GM18505 (cell line): ENCODE measurements at regions not wholly inside any gene's neighbourhood (a gene's known extent, or its start where the extent isn't known, plus 50 kb on each side); places are given as distances from the start of the nearest gene placed in this dataset.

ENCODE experiments used
- ATAC-seq: cut with Tn5 transposase; IDR thresholded peaks from one replicate; pipeline ENCODE4 v1.9.1; 2021; ENCODE audit not compliant: unreplicated experiment
- POLR2A ChIP-seq: IDR thresholded peaks from 4 replicates; pipeline ENCODE4 v1.6.1; 2011; ENCODE audit warnings: borderline replicate concordance; ENCODE audit not compliant: insufficient read depth, insufficient read length; ENCODE audit errors: extremely low read depth

GRCh38 chr2:144249035-144249637, 270.8 kb downstream of the ZEB2 start:
- TF ChIP-seq POLR2A: no peak
- ATAC-seq: no peak

GRCh38 chr2:144248350-144249034, 271.4 kb downstream of the ZEB2 start:
- no peak for ATAC-seq
- no peak for TF ChIP-seq POLR2A

GRCh38 chr2:144244938-144245337, 275.0 kb downstream of the ZEB2 start:
- no peak for ATAC-seq
- TF ChIP-seq POLR2A: no peak

GRCh38 chr2:144242311-144242710, 277.6 kb downstream of the ZEB2 start:
- no peak for TF ChIP-seq POLR2A
- ATAC-seq: no peak

- no peak for TF ChIP-seq POLR2A
- no peak for ATAC-seq
Measured at GRCh38 chr2:144241801-144242200, 278.1 kb downstream of the ZEB2 start.

- ATAC-seq: peak; percentile 84
- peak; percentile 36 for TF ChIP-seq POLR2A
Measured at GRCh38 chr2:144240656-144241339, 279.1 kb downstream of the ZEB2 start.

GRCh38 chr2:144239726-144240125, 280.2 kb downstream of the ZEB2 start:
- ATAC-seq: no peak
- no peak for TF ChIP-seq POLR2A

- no peak for TF ChIP-seq POLR2A
- no peak for ATAC-seq
Measured at GRCh38 chr2:144239306-144239705, 280.6 kb downstream of the ZEB2 start.

- ATAC-seq: no peak
- TF ChIP-seq POLR2A: no peak
Measured at GRCh38 chr2:144237830-144238627, 281.9 kb downstream of the ZEB2 start.

- TF ChIP-seq POLR2A: no peak
- ATAC-seq: no peak
Measured at GRCh38 chr2:144237108-144237507, 282.8 kb downstream of the ZEB2 start.

- TF ChIP-seq POLR2A: no peak
- no peak for ATAC-seq
Measured at GRCh38 chr2:144235050-144235449, 284.9 kb downstream of the ZEB2 start.

- no peak for TF ChIP-seq POLR2A
- ATAC-seq: no peak
Measured at GRCh38 chr2:144234542-144234871, 285.4 kb downstream of the ZEB2 start.
